DND-41 (cell line): ENCODE measurements at regions not wholly inside any gene's neighbourhood (a gene's known extent, or its start where the extent isn't known, plus 50 kb on each side); places are given as distances from the start of the nearest gene placed in this dataset.
A peak's percentile ranks its signal among the peaks of the same experiment; 100 is the strongest.

Experiments used
- ATAC-seq: fragments of 200-7000 bp; cut with Tn5 transposase; 3 replicates; pipeline ENCODE4 v1.9.1; 2021; ENCODE audit warnings: low read depth; ENCODE audit not compliant: insufficient read depth
- DNase-seq: peaks from one replicate; pipeline ENCODE4 v3.0.0-alpha.2; 2020
- H2AFZ ChIP-seq: 2 replicates; pipeline ENCODE4 v1.6.0; 2012; ENCODE audit warnings: low read depth, low read length
- H3K27ac ChIP-seq: 2 replicates; pipeline ENCODE4 v1.5.1; 2012; ENCODE audit warnings: low read length, inconsistent platforms
- H3K27me3 ChIP-seq: fragments of 200-600 bp; sonication (generic); 2 replicates; pipeline ENCODE4 v1.6.0; 2012; ENCODE audit warnings: low read length, mild to moderate bottlenecking, inconsistent platforms; ENCODE audit not compliant: insufficient read depth, poor library complexity
- H3K36me3 ChIP-seq: 2 replicates; pipeline ENCODE4 v1.5.1; 2012; ENCODE audit warnings: low read length, inconsistent platforms; ENCODE audit not compliant: insufficient read depth
- H3K4me1 ChIP-seq: 2 replicates; pipeline ENCODE4 v1.5.1; 2012; ENCODE audit warnings: mild to moderate bottlenecking, low read length; ENCODE audit not compliant: insufficient read depth
- H3K4me2 ChIP-seq: 2 replicates; pipeline ENCODE4 v1.6.0; 2012; ENCODE audit warnings: mild to moderate bottlenecking, moderate library complexity, low read length, inconsistent platforms; ENCODE audit not compliant: insufficient read depth
- H3K4me3 ChIP-seq, 2 experiments: fragments of 200-600 bp in 1 of 2; shearing (Covaris generic) in 1 of 2; 2 replicates each; pipeline ENCODE4 v1.5.1; 2012 to 2016; ENCODE audit warnings: inconsistent platforms in 2 of 2, low read length in 2 of 2, mild to moderate bottlenecking in 2 of 2, low read depth in 1 of 2, moderate library complexity in 1 of 2
- H3K79me2 ChIP-seq: 2 replicates; pipeline ENCODE4 v1.6.0; 2012; ENCODE audit warnings: low read length, inconsistent platforms; ENCODE audit not compliant: insufficient read depth
- H3K9ac ChIP-seq: 2 replicates; pipeline ENCODE4 v1.6.0; 2012; ENCODE audit warnings: low read depth, mild to moderate bottlenecking, inconsistent platforms, low read length, moderate library complexity
- H3K9me3 ChIP-seq: 2 replicates; pipeline ENCODE4 v1.5.1; 2012; ENCODE audit warnings: low read length, moderate library complexity, mild to moderate bottlenecking, inconsistent platforms; ENCODE audit not compliant: insufficient read depth, severe bottlenecking
- H4K20me1 ChIP-seq: 2 replicates; pipeline ENCODE4 v1.6.0; 2012; ENCODE audit warnings: low read length; ENCODE audit not compliant: insufficient read depth
- EZH2 ChIP-seq: IDR thresholded peaks from 3 replicates; pipeline ENCODE4 v1.6.1; 2012; ENCODE audit warnings: borderline replicate concordance, low read depth, mild to moderate bottlenecking, moderate library complexity, low read length, inconsistent platforms; ENCODE audit not compliant: severe bottlenecking
- TF ChIP-seq, protein P1 (sequence below): IDR thresholded peaks from 2 replicates; pipeline ENCODE4 v1.5.1; 2012; ENCODE audit warnings: borderline replicate concordance, low read length, moderate library complexity, mild to moderate bottlenecking; ENCODE audit not compliant: poor library complexity, severe bottlenecking; ENCODE audit errors: extremely low read depth

DNA sequence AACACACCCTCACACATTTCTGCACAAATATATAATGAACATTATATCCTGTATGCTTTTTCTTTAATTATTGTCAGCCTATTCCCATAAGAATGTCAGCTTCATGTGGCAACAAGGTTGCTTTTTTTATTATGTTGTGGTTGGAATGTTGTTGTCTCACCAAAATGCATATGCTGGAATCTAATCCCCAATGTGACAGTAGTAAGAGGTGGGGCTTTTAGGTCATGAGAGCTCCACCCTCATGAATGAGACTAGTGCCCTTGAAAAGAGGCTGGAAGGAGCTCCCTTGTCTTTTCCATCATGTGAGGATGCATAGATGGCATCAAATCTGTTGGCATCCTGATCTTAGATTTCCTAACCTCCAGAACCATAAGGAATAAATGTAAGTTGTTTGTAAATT, 131.3 kb upstream of the IRX6 start:
- Histone ChIP-seq H3K4me1 (no peaks in the 10 kb centered on the region), H3K79me2 (no peaks in the 10 kb centered on the region), H3K36me3 (no peaks in the 10 kb centered on the region), H2AFZ (no peak overlapping the region), H3K27ac (no peak overlapping the region), H3K9me3 (no peaks in the 10 kb centered on the region), H4K20me1 (no peaks in the 10 kb centered on the region), H3K4me2 (no peak overlapping the region), H3K4me3 (no peak overlapping the region), H3K9ac (no peak overlapping the region), H3K27me3 (no peaks in the 10 kb centered on the region)
- DNase-seq (no peak), ATAC-seq (no peak)
- TF ChIP-seq, protein P1, sequence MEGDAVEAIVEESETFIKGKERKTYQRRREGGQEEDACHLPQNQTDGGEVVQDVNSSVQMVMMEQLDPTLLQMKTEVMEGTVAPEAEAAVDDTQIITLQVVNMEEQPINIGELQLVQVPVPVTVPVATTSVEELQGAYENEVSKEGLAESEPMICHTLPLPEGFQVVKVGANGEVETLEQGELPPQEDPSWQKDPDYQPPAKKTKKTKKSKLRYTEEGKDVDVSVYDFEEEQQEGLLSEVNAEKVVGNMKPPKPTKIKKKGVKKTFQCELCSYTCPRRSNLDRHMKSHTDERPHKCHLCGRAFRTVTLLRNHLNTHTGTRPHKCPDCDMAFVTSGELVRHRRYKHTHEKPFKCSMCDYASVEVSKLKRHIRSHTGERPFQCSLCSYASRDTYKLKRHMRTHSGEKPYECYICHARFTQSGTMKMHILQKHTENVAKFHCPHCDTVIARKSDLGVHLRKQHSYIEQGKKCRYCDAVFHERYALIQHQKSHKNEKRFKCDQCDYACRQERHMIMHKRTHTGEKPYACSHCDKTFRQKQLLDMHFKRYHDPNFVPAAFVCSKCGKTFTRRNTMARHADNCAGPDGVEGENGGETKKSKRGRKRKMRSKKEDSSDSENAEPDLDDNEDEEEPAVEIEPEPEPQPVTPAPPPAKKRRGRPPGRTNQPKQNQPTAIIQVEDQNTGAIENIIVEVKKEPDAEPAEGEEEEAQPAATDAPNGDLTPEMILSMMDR, result no peak
- no peak for TF ChIP-seq EZH2

DNA sequence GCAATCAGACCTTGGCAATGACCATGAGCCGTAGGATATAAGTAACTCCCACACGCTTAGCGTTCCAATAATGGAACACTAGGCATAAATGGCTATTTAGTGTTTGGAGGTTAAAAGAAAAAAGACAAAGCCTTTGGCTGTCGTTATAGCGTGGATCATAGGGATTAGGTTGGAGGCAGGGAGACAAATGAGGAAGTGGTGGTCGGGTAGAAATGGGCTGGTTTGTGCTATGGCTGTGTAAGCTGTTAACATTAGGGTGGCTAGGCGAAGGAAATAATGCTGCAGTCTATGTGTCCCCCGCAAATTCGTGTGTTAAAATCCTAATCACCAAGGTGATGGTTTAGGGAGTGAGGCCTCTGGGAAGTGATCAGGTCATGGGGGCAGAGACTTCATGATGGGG, 120.4 kb upstream of the IRX6 start:
- TF ChIP-seq, protein P1, result no peak
- no peak for TF ChIP-seq EZH2
- Histone ChIP-seq H3K4me3 (no peak overlapping the region), H3K27me3 (no peaks in the 10 kb centered on the region), H4K20me1 (no peaks in the 10 kb centered on the region), H3K36me3 (no peaks in the 10 kb centered on the region), H3K79me2 (no peaks in the 10 kb centered on the region), H3K4me1 (peaks cover 16% of the 10 kb centered on the region), H3K9me3 (no peaks in the 10 kb centered on the region), H3K4me2 (no peak overlapping the region), H3K27ac (no peak overlapping the region), H2AFZ (no peak overlapping the region), H3K9ac (no peak overlapping the region)
- DNase-seq, result no peak
- no peak; the same call in 2 of the 3 replicates for ATAC-seq

GRCh38 chr16:55204069-55204468, 119.9 kb upstream of the IRX6 start:
- Histone ChIP-seq H3K79me2 (no peaks in the 10 kb centered on the region), H3K4me1 (peaks cover 16% of the 10 kb centered on the region), H4K20me1 (no peaks in the 10 kb centered on the region), H2AFZ (no peak overlapping the region), H3K36me3 (no peaks in the 10 kb centered on the region), H3K9me3 (no peaks in the 10 kb centered on the region), H3K9ac (no peak overlapping the region), H3K4me3 (no peak overlapping the region), H3K27me3 (no peaks in the 10 kb centered on the region), H3K27ac (no peak overlapping the region), H3K4me2 (no peak overlapping the region)
- DNase-seq (peak; percentile 8), ATAC-seq (peak; percentile 82)
- TF ChIP-seq, protein P1, result no peak
- TF ChIP-seq EZH2, result no peak

DNA sequence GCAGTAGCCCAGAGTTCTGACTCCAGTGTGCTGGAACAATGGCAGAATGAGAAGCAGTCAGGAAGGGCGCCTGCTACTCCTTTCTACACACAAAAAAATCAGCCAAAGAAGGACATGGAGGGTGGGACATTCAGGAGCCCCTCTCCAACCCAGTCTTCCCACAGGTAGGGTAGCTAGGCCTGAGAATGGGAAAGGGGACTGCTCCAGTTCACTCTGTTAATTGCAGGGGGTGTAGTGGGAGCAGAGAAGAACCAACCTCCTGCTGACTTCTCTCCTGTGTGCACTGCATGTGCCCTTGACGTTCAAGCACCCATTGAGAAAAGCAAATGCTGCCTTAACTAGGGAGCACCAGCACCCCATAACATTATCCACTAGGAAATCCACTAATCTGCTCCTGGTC, 119.1 kb upstream of the IRX6 start:
- Histone ChIP-seq H3K4me3 (no peak overlapping the region), H2AFZ (no peak overlapping the region), H3K36me3 (no peaks in the 10 kb centered on the region), H3K79me2 (no peaks in the 10 kb centered on the region), H3K27ac (no peak overlapping the region), H3K27me3 (no peaks in the 10 kb centered on the region), H3K9ac (no peak overlapping the region), H3K4me1 (peaks cover 16% of the 10 kb centered on the region), H3K4me2 (no peak overlapping the region), H4K20me1 (no peaks in the 10 kb centered on the region), H3K9me3 (no peaks in the 10 kb centered on the region)
- DNase-seq (no peak), ATAC-seq (no peak)
- no peak for TF ChIP-seq EZH2
- TF ChIP-seq, protein P1, result no peak
